Neural progenitor cell (in vitro differentiated cells): ENCODE measurements at regions not wholly inside any gene's neighbourhood (a gene's known extent, or its start where the extent isn't known, plus 50 kb on each side); places are given as distances from the start of the nearest gene placed in this dataset.

ENCODE experiments used
- DNase-seq: peaks from one replicate; pipeline ENCODE4 v3.0.0-alpha.2; 2016; ENCODE audit warnings: low spot score
- H2AFZ ChIP-seq: fragments of 200-600 bp; sonication (generic); replicated peaks from 2 replicates; pipeline ENCODE4 v1.6.1; 2016; ENCODE audit warnings: antibody characterized with exemption
- H3F3A ChIP-seq: fragments of 200-600 bp; sonication (generic); 2 replicates; pipeline ENCODE4 v1.6.1; 2016; ENCODE audit warnings: antibody characterized with exemption, low read depth
- H3K27ac ChIP-seq: fragments of 200-600 bp; sonication (generic); 2 replicates; pipeline ENCODE4 v1.5.1; 2016; ENCODE audit warnings: mild to moderate bottlenecking
- H3K27me3 ChIP-seq: fragments of 200-600 bp; sonication (generic); 2 replicates; pipeline ENCODE4 v1.6.1; 2016; ENCODE audit warnings: mild to moderate bottlenecking, moderate library complexity
- H3K36me3 ChIP-seq: fragments of 200-600 bp; sonication (generic); 2 replicates; pipeline ENCODE4 v1.5.1; 2016
- H3K4me1 ChIP-seq: fragments of 200-600 bp; sonication (generic); 2 replicates; pipeline ENCODE4 v1.6.1; 2016; ENCODE audit warnings: mixed run types
- H3K4me2 ChIP-seq: fragments of 200-600 bp; sonication (generic); 2 replicates; pipeline ENCODE4 v1.6.1; 2016
- H3K4me3 ChIP-seq: fragments of 200-600 bp; sonication (generic); 2 replicates; pipeline ENCODE4 v1.5.1; 2016
- H3K79me2 ChIP-seq: fragments of 200-600 bp; sonication (generic); 2 replicates; pipeline ENCODE4 v1.6.1; 2016; ENCODE audit warnings: low read depth
- H3K9ac ChIP-seq: fragments of 200-600 bp; sonication (generic); 2 replicates; pipeline ENCODE4 v1.6.1; 2016
- H3K9me3 ChIP-seq: fragments of 200-600 bp; sonication (generic); 2 replicates; pipeline ENCODE4 v1.5.1; 2016; ENCODE audit warnings: low read depth
- H4K20me1 ChIP-seq: fragments of 200-600 bp; sonication (generic); 2 replicates; pipeline ENCODE4 v1.6.1; 2016; ENCODE audit warnings: low read depth
- H3K27ac Mint-ChIP-seq: 3 replicates; pipeline ENCODE4 v1.8.0; 2021; ENCODE audit warnings: mixed read lengths
- H3K27me3 Mint-ChIP-seq: 2 replicates; pipeline ENCODE4 v1.8.0; 2022; ENCODE audit warnings: low read depth, mild to moderate bottlenecking, inconsistent platforms, moderate library complexity, mixed read lengths; ENCODE audit not compliant: insufficient read depth
- H3K36me3 Mint-ChIP-seq: 3 replicates; pipeline ENCODE4 v1.8.0; 2021; ENCODE audit warnings: mixed read lengths
- H3K4me1 Mint-ChIP-seq: 3 replicates; pipeline ENCODE4 v1.8.0; 2021; ENCODE audit warnings: mixed read lengths
- H3K4me3 Mint-ChIP-seq: 3 replicates; pipeline ENCODE4 v1.8.0; 2021; ENCODE audit warnings: mild to moderate bottlenecking, moderate library complexity, mixed read lengths
- H3K9me3 Mint-ChIP-seq: 3 replicates; pipeline ENCODE4 v1.8.0; 2020; ENCODE audit warnings: mixed read lengths
- EZH2 ChIP-seq: fragments of 200-600 bp; sonication (generic); IDR thresholded peaks from 2 replicates; pipeline ENCODE4 v1.6.1; 2017; ENCODE audit warnings: antibody characterized with exemption, mild to moderate bottlenecking, moderate library complexity
- EZH2phosphoT487 ChIP-seq: fragments of 200-600 bp; sonication (generic); IDR thresholded peaks from 2 replicates; pipeline ENCODE4 v1.6.1; 2017; ENCODE audit warnings: antibody characterized with exemption
- TF ChIP-seq, protein P1 (sequence below): fragments of 200-600 bp; sonication (generic); IDR thresholded peaks from 2 replicates; pipeline ENCODE4 v1.5.1; 2017; ENCODE audit warnings: antibody characterized with exemption, mild to moderate bottlenecking

DNA sequence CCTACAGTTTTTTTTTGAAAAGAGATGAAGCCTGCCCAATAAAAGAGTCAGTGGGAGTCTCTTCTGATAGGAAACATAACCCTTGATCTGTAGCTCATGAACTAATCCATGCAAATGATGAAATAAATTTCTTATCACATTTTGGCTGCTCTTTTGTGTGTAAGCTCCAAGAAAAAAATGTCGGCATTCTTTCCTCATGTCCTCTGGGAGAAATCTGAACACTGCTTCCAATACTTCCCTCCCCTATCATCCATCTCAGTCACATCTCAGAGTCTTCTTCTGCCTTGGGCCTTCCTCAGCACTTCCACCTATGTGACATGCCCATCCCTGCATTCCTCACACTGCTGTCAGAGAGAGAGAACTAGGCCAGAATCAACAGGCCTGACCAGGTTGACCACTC is 395.7 kb upstream of the ST6GAL2 start:
- no peak for DNase-seq
- no peaks in the 10 kb centered on the region for H3K27me3 Mint-ChIP-seq
- no peak for TF ChIP-seq EZH2
- TF ChIP-seq, protein P1, sequence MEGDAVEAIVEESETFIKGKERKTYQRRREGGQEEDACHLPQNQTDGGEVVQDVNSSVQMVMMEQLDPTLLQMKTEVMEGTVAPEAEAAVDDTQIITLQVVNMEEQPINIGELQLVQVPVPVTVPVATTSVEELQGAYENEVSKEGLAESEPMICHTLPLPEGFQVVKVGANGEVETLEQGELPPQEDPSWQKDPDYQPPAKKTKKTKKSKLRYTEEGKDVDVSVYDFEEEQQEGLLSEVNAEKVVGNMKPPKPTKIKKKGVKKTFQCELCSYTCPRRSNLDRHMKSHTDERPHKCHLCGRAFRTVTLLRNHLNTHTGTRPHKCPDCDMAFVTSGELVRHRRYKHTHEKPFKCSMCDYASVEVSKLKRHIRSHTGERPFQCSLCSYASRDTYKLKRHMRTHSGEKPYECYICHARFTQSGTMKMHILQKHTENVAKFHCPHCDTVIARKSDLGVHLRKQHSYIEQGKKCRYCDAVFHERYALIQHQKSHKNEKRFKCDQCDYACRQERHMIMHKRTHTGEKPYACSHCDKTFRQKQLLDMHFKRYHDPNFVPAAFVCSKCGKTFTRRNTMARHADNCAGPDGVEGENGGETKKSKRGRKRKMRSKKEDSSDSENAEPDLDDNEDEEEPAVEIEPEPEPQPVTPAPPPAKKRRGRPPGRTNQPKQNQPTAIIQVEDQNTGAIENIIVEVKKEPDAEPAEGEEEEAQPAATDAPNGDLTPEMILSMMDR = no peak
- no peak for TF ChIP-seq EZH2phosphoT487
- Histone ChIP-seq H3K4me3 (no peak overlapping the region), H3K27me3 (no peaks in the 10 kb centered on the region), H3F3A (no peaks in the 10 kb centered on the region), H3K79me2 (no peaks in the 10 kb centered on the region), H3K4me2 (no peak overlapping the region), H3K9me3 (no peaks in the 10 kb centered on the region), H2AFZ (no peak overlapping the region), H3K9ac (no peak overlapping the region), H3K27ac (no peak overlapping the region), H3K36me3 (no peaks in the 10 kb centered on the region), H4K20me1 (no peaks in the 10 kb centered on the region), H3K4me1 (peaks cover 9% of the 10 kb centered on the region)
- no peaks in the 10 kb centered on the region for H3K36me3 Mint-ChIP-seq
- H3K4me3 Mint-ChIP-seq = no peak overlapping the region
- H3K27ac Mint-ChIP-seq = no peak overlapping the region
- H3K9me3 Mint-ChIP-seq = no peaks in the 10 kb centered on the region
- H3K4me1 Mint-ChIP-seq = peaks cover 10% of the 10 kb centered on the region

DNA sequence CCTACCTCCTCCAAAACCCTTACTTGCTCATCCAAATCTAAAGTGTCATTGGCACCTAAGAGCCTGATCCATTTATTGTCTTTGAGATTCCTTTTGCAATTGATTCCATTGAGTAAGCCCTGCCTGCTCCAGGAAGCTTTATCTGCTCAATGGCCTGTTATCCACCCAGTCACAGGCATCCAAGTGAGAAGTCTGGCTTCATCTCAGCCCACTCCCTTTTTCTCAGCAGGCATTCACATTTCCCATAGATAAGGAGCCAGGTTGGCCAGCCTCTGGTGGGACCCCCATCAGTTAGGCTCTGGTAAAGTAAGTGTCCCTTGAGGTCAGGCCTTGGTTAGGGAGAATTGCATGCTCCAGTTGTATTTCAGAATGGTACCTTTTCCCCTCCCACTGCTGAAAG is 396.2 kb upstream of the ST6GAL2 start:
- no peaks in the 10 kb centered on the region for H3K36me3 ChIP-seq
- TF ChIP-seq EZH2 (no peak), EZH2phosphoT487 (no peak)
- TF ChIP-seq, protein P1 = no peak
- no peaks in the 10 kb centered on the region for H3F3A ChIP-seq
- H2AFZ ChIP-seq = no peak overlapping the region
- no peak overlapping the region for H3K27ac Mint-ChIP-seq
- no peaks in the 10 kb centered on the region for H3K27me3 Mint-ChIP-seq
- H3K4me3 ChIP-seq = no peak overlapping the region
- H3K79me2 ChIP-seq = no peaks in the 10 kb centered on the region
- peaks cover 10% of the 10 kb centered on the region for H3K4me1 Mint-ChIP-seq
- no peak overlapping the region for H3K4me2 ChIP-seq
- H3K9ac ChIP-seq = no peak overlapping the region
- no peaks in the 10 kb centered on the region for H3K9me3 ChIP-seq
- no peak overlapping the region for H3K4me3 Mint-ChIP-seq
- no peak overlapping the region for H3K27ac ChIP-seq
- H3K36me3 Mint-ChIP-seq = no peaks in the 10 kb centered on the region
- no peaks in the 10 kb centered on the region for H3K9me3 Mint-ChIP-seq
- H3K4me1 ChIP-seq = peaks cover 9% of the 10 kb centered on the region
- DNase-seq = no peak
- H4K20me1 ChIP-seq = no peaks in the 10 kb centered on the region
- H3K27me3 ChIP-seq = no peaks in the 10 kb centered on the region

DNA sequence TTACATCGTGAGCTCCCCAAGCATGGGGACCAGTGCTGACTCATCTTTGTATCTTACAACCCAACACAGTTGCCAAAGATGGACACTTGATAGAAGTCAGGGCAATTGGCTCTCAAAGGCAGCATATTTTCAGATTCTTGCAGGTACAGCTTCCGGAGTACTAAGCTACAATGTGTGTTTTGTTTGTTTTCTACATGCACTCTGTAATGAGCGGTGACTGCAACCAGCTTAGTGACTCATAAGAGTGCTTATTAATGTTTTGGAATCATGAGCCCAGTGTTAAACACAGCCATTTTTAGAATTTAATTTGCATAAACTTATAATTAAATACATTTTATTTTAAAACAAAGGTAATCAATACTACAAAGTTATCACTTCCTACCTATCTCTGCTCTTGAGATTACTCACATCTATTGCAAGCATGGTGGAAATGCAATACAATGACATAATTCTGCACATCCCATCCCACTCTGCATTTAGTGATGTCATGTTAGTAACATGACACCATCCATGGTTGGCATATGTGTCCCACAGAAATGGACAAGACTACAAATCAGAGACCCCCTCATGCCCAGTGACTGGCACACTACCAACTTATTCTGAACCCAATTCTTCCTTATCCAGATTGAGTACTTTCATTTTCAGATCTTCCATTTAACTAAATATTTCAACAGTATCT is 399.8 kb upstream of the ST6GAL2 start:
- H3K4me3 ChIP-seq = no peak overlapping the region
- Mint-ChIP-seq H3K27ac (no peak overlapping the region), H3K9me3 (no peaks in the 10 kb centered on the region), H3K27me3 (peaks cover 2% of the 10 kb centered on the region), H3K4me3 (no peak overlapping the region), H3K4me1 (no peaks in the 10 kb centered on the region), H3K36me3 (no peaks in the 10 kb centered on the region)
- no peaks in the 10 kb centered on the region for H3K4me1 ChIP-seq
- TF ChIP-seq, protein P1 = no peak
- TF ChIP-seq EZH2phosphoT487 (no peak), EZH2 (no peak)
- no peaks in the 10 kb centered on the region for H3K79me2 ChIP-seq
- no peaks in the 10 kb centered on the region for H3K9me3 ChIP-seq
- H3K9ac ChIP-seq = no peak overlapping the region
- no peaks in the 10 kb centered on the region for H3K36me3 ChIP-seq
- no peaks in the 10 kb centered on the region for H3K27me3 ChIP-seq
- H3K27ac ChIP-seq = no peak overlapping the region
- H3F3A ChIP-seq = no peaks in the 10 kb centered on the region
- H4K20me1 ChIP-seq = no peaks in the 10 kb centered on the region
- no peak for DNase-seq
- H2AFZ ChIP-seq = no peak overlapping the region
- no peak overlapping the region for H3K4me2 ChIP-seq
